HepG2 (cell line): ENCODE measurements at regions not wholly inside any gene's neighbourhood (a gene's known extent, or its start where the extent isn't known, plus 50 kb on each side); places are given as distances from the start of the nearest gene placed in this dataset.

Experiments
- ZNF674 ChIP-seq: sonication (generic); formaldehyde crosslinking; IDR thresholded peaks from 2 replicates; pipeline ENCODE4 v1.5.0; 2020; ENCODE audit warnings: low read depth, mild to moderate bottlenecking, missing genetic modification reagents
- TF ChIP-seq, protein P1 (sequence below): sonication (generic); formaldehyde crosslinking; IDR thresholded peaks from 2 replicates; pipeline ENCODE4 v1.5.0; 2020; ENCODE audit warnings: mild to moderate bottlenecking, missing genetic modification reagents, moderate library complexity

DNA sequence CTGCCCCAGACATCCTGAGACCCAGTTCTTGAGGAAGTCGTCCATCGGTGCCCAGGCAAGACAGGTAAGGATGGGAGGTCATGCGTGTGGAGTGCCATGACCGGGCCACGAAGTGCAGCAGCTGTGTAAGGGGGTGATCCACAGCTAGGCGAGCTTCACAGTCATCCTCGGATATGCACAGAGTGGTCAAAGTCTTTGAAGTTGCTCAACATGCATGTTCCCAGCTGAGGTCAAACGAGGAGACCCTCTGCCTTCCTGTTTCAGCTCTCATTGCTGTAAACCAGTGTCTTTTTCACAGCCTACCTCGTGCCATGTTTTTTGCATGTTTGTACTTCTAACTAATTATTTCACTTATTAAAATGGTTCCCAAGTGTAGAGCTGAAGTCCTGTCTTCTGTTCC lies 109.9 kb upstream of the TBL1X start:
- TF ChIP-seq ZNF674 (CRISPR knock-in tag): no peak
- TF ChIP-seq, protein P1, sequence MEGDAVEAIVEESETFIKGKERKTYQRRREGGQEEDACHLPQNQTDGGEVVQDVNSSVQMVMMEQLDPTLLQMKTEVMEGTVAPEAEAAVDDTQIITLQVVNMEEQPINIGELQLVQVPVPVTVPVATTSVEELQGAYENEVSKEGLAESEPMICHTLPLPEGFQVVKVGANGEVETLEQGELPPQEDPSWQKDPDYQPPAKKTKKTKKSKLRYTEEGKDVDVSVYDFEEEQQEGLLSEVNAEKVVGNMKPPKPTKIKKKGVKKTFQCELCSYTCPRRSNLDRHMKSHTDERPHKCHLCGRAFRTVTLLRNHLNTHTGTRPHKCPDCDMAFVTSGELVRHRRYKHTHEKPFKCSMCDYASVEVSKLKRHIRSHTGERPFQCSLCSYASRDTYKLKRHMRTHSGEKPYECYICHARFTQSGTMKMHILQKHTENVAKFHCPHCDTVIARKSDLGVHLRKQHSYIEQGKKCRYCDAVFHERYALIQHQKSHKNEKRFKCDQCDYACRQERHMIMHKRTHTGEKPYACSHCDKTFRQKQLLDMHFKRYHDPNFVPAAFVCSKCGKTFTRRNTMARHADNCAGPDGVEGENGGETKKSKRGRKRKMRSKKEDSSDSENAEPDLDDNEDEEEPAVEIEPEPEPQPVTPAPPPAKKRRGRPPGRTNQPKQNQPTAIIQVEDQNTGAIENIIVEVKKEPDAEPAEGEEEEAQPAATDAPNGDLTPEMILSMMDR: no peak
